ENCODE measurements at regions not wholly inside any gene's neighbourhood (a gene's known extent, or its start where the extent isn't known, plus 50 kb on each side); places are given as distances from the start of the nearest gene placed in this dataset.
"Not testable (repeated sequence)": the region's sequence is repeated elsewhere in the genome, so short reads cannot be mapped to it uniquely, and the experiment has no call there.

DNA sequence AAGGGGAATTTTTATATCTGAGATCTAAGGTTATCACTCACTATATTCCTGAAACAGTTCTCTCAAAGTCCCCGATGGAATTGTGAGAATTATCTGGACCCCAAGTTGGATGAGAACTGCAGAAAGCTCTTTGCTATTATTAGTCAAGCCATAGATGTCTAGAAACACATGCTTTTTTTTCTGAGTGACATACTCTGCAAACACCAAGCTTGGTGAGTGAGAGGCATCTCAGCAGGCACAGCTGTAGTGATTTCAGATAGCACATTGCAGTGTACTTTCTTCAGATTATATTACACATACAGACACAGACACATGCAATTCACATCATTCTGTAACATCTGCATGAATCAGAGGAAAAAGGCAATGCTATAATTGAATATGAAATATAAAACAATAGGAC lies 111.1 kb upstream of the UFL1 start:
- Mint-ChIP-seq H3K9me3 (peaks cover 2% of the 10 kb centered on the region), H3K27me3 (peaks cover 2% of the 10 kb centered on the region), H3K36me3 (ENCODE audit: low read depth) (no peaks in the 10 kb centered on the region), H3K4me3 (no peak overlapping the region), H3K27ac (no peak overlapping the region), H3K4me1 (peaks cover 3% of the 10 kb centered on the region)
- ChIA-PET POLR2A (no interaction called here), CTCF (no interaction called here)
- no peak for DNase-seq

GRCh38 chr6:96420294-96420693 lies 101.3 kb upstream of the UFL1 start:
- H3K36me3 Mint-ChIP-seq (ENCODE audit: low read depth) = no peaks in the 10 kb centered on the region
- CTCF ChIA-PET = no interaction called here
- H3K9me3 Mint-ChIP-seq = peaks cover 3% of the 10 kb centered on the region
- no peaks in the 10 kb centered on the region for H3K4me1 Mint-ChIP-seq
- H3K27ac Mint-ChIP-seq = no peak overlapping the region
- peaks cover 2% of the 10 kb centered on the region for H3K27me3 Mint-ChIP-seq
- DNase-seq = no peak
- POLR2A ChIA-PET = no interaction called here
- no peak overlapping the region for H3K4me3 Mint-ChIP-seq

DNA sequence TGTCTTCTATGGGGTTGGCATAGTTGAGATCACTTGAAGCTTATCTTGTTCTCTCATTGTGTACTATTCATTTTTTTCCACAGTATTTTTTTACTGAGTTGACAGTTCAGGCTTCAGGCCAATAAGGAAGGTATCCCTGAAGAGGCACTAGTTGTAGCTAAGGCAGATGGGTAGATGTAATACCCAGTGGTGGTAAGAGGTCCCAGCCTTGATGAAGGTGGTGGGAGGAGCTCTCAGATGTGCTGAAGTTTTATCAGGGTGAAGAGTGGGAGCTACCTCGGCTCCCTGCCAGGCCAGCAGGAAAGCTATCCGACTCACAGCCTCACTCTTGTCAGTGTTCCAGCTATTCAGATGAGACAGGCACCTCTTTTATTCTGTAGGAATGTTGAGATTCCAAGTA lies 87.7 kb upstream of the UFL1 start:
- Mint-ChIP-seq H3K27me3 (peaks cover 2% of the 10 kb centered on the region), H3K4me1 (peaks cover 6% of the 10 kb centered on the region), H3K27ac (no peak overlapping the region), H3K9me3 (peaks cover 8% of the 10 kb centered on the region), H3K4me3 (no peak overlapping the region), H3K36me3 (ENCODE audit: low read depth) (no peaks in the 10 kb centered on the region)
- CTCF ChIA-PET = no interaction called here
- POLR2A ChIA-PET = no interaction called here
- DNase-seq = no peak

DNA sequence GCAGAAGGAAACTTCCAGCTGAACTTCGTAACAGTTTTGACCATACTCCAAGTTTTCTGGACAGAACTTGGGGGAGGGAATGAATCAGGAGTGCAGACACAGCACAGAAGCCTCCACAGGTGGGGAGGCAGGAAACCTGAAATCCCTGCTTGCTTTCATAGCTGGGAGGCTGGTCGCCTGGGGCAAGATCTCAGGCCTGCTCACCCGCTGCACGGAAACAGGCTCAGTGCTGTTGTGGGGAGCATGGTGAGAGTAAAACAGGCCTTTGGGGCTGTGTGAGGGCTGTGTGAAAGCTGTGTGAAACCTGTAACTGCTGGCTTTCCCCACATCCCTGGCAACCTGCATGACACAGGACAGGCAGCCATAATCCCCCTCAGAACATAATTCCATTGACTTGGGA lies 85.2 kb upstream of the UFL1 start:
- Mint-ChIP-seq H3K9me3 (peaks cover 5% of the 10 kb centered on the region), H3K4me1 (no peaks in the 10 kb centered on the region), H3K4me3 (no peak overlapping the region), H3K27ac (no peak overlapping the region), H3K27me3 (peaks cover 2% of the 10 kb centered on the region), H3K36me3 (ENCODE audit: low read depth) (no peaks in the 10 kb centered on the region)
- CTCF ChIA-PET = no interaction called here
- POLR2A ChIA-PET = no interaction called here
- no peak for DNase-seq

- POLR2A ChIA-PET; CTCF ChIA-PET; H3K4me1 Mint-ChIP-seq; DNase-seq; H3K9me3 Mint-ChIP-seq; H3K27me3 Mint-ChIP-seq; H3K36me3 Mint-ChIP-seq (ENCODE audit: low read depth); H3K27ac Mint-ChIP-seq; H3K4me3 Mint-ChIP-seq: not testable (repeated sequence)
Observed at GRCh38 chr6:96437228-96437627, 84.4 kb upstream of the UFL1 start.

GRCh38 chr6:96450082-96450769 lies 71.4 kb upstream of the UFL1 start:
- H3K27me3 Mint-ChIP-seq = peaks cover 6% of the 10 kb centered on the region
- H3K9me3 Mint-ChIP-seq = no peaks in the 10 kb centered on the region
- DNase-seq = no peak
- CTCF ChIA-PET = no interaction called here
- no peak overlapping the region for H3K27ac Mint-ChIP-seq
- POLR2A ChIA-PET = no interaction called here
- no peaks in the 10 kb centered on the region for H3K36me3 Mint-ChIP-seq (ENCODE audit: low read depth)
- H3K4me1 Mint-ChIP-seq = no peaks in the 10 kb centered on the region
- no peak overlapping the region for H3K4me3 Mint-ChIP-seq

DNA sequence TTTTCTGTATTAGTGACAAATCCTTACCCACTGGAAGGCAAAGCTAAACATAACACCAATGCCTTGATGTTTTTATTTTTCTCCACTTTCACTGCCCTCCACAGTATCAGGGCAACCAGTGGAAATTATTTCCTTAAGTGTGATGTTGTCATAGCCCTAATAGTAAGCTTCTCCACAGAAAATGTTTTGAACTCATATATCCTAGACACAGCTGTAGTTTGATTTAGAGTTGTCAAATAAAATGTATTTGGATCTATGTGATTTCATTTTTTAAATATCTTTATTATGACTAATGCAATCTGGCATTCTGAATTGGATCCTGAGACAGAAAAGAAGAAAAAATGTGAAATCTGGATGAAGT lies 70.9 kb upstream of the UFL1 start:
- no peak for DNase-seq
- H3K9me3 Mint-ChIP-seq = no peaks in the 10 kb centered on the region
- H3K4me1 Mint-ChIP-seq = no peaks in the 10 kb centered on the region
- ChIA-PET CTCF (no interaction called here), POLR2A (no interaction called here)
- H3K4me3 Mint-ChIP-seq = no peak overlapping the region
- H3K36me3 Mint-ChIP-seq (ENCODE audit: low read depth) = no peaks in the 10 kb centered on the region
- peaks cover 6% of the 10 kb centered on the region for H3K27me3 Mint-ChIP-seq
- no peak overlapping the region for H3K27ac Mint-ChIP-seq

- Mint-ChIP-seq H3K4me3 (no peak overlapping the region), H3K4me1 (no peaks in the 10 kb centered on the region)
- POLR2A ChIA-PET = no interaction called here
Observed at GRCh38 chr6:96458771-96459170, 62.8 kb upstream of the UFL1 start.

GRCh38 chr6:96460052-96460700 lies 61.4 kb upstream of the UFL1 start:
- Mint-ChIP-seq H3K27ac (no peak overlapping the region), H3K27me3 (peaks cover 2% of the 10 kb centered on the region)
- CTCF ChIA-PET = no interaction called here

More at GRCh38 chr6:96458771-96459170, 62.8 kb upstream of the UFL1 start:
- CTCF ChIA-PET = interaction anchor here (1.0 kb wide), 1 partner anchor 11 kb away, joined by 3 read pairs; no protein-coding TSS in a partner anchor
- Mint-ChIP-seq H3K27me3 (peaks cover 2% of the 10 kb centered on the region), H3K9me3 (no peaks in the 10 kb centered on the region), H3K36me3 (ENCODE audit: low read depth) (no peaks in the 10 kb centered on the region), H3K27ac (no peak overlapping the region)
- DNase-seq = no peak

DNA sequence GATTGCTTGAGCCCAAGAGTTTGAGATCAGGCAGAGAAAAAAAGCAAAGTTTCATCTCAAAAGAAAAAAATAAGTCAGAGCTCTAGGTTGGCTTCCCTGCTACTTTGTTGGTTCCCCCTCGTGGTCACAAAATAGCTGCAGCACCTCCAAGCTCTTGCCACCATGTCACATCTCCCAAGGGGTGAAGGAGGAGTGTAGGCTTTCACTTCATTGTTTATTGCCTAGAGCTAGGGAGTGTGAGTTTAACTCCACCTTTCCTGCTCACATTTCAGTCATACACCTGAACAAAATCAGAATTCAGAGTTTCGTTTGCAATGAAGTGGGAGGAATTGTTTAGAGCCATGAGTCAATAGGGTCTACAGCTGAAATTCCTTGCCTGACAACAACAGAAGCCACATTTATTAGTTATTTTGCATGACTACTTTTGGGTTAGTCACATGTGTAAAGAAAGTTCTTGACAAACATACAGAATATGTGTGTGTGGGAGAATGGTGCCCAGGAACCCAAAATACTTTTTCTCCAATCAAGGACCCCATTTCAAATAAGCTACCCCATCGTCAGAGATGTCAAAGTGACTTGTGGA lies 56.2 kb upstream of the UFL1 start:
- H3K4me3 Mint-ChIP-seq = no peak overlapping the region
- no peak for DNase-seq
- peaks cover 4% of the 10 kb centered on the region for H3K27me3 Mint-ChIP-seq
- POLR2A ChIA-PET = interaction anchor here (0.7 to 3.6 kb wide), 3 partner anchors 34 to 57 kb away, joined by 3 to 19 read pairs (median 6); partner anchors contain the start of gene UFL1
- H3K36me3 Mint-ChIP-seq (ENCODE audit: low read depth) = no peaks in the 10 kb centered on the region
- CTCF ChIA-PET = interaction anchor here (1.2 to 1.9 kb wide), 3 partner anchors 11 to 58 kb away, joined by 4 to 12 read pairs (median 4); partner anchors contain the start of gene UFL1
- peaks cover 37% of the 10 kb centered on the region for H3K4me1 Mint-ChIP-seq
- H3K27ac Mint-ChIP-seq = no peak overlapping the region
- no peaks in the 10 kb centered on the region for H3K9me3 Mint-ChIP-seq

More at GRCh38 chr6:96460052-96460700, 61.4 kb upstream of the UFL1 start:
- Mint-ChIP-seq H3K4me1 (peaks cover 5% of the 10 kb centered on the region), H3K36me3 (ENCODE audit: low read depth) (no peaks in the 10 kb centered on the region), H3K9me3 (no peaks in the 10 kb centered on the region), H3K4me3 (no peak overlapping the region)
- DNase-seq = no peak
- POLR2A ChIA-PET = no interaction called here

DNA sequence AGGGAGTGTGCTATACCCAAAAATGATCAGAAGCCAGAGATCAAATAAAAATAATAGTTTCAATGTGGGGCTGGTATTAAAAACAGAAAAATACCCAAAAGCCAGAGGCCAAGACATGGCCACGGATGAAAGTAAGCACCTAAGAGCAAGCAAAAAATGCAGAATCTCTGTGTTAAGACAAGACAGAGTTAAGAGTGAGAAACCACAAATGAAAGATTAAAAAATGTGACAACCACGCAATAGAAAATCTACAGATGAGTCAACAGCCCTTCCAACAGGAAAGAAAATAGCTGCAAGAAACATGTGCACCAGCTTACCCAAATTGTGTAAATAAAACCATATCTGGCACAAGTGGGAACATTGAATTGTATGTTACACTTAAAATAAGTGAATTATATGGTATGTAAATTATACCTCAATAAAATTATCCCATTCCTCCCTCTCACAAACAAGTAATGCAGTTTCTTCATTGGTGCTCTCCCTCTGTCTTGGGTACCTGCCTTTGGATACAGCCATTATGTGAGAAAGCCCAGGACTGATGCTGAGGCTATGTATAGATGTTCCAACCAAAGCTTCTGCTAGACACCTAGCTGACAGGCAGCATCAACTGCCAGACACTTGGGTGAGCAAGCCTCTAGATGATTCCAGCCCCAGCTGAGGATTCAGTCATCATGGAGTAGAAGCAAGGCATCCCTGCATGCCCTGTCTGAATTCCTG lies 55.3 kb upstream of the UFL1 start:
- H3K9me3 Mint-ChIP-seq = no peaks in the 10 kb centered on the region
- H3K4me3 Mint-ChIP-seq = no peak overlapping the region
- no peak for DNase-seq
- CTCF ChIA-PET = interaction anchor here (1.2 to 1.9 kb wide), 3 partner anchors 10 to 57 kb away, joined by 4 to 12 read pairs (median 4); partner anchors contain the start of gene UFL1
- H3K36me3 Mint-ChIP-seq (ENCODE audit: low read depth) = no peaks in the 10 kb centered on the region
- POLR2A ChIA-PET = interaction anchor here (0.7 to 3.6 kb wide), 4 partner anchors 55 to 57 kb away, joined by 3 to 19 read pairs (median 4); partner anchors contain the start of gene UFL1
- peaks cover 37% of the 10 kb centered on the region for H3K4me1 Mint-ChIP-seq
- H3K27ac Mint-ChIP-seq = peak overlapping the region; percentile 53
- peaks cover 9% of the 10 kb centered on the region for H3K27me3 Mint-ChIP-seq

DNA sequence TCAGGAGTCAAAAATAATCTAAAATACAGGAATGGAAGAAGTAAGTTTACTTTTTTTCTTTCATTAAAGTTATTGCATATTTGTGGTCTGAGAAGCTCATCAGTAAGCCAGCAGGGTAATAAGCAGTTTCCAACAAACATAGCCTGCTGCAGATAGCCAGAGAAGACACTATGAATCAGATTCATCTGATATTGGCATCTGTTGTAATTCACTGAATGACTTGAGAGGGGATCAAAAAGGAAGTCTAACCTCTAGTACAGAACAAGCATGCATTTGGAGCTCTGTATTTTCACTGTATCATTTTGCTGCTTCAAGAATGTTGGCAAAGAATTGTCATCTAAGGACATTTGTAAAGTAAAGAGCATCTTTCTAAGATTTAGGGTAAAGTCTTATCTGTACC lies 53.8 kb upstream of the UFL1 start:
- no peak overlapping the region for H3K4me3 Mint-ChIP-seq
- H3K27ac Mint-ChIP-seq = no peak overlapping the region
- H3K36me3 Mint-ChIP-seq (ENCODE audit: low read depth) = no peaks in the 10 kb centered on the region
- peaks cover 13% of the 10 kb centered on the region for H3K27me3 Mint-ChIP-seq
- no peak for DNase-seq
- peaks cover 37% of the 10 kb centered on the region for H3K4me1 Mint-ChIP-seq
- no peaks in the 10 kb centered on the region for H3K9me3 Mint-ChIP-seq
- POLR2A ChIA-PET = interaction anchor here (0.9 to 3.6 kb wide), 3 partner anchors 32 to 214 kb away, joined by 3 to 19 read pairs (median 6); partner anchors contain the start of gene UFL1
- CTCF ChIA-PET = interaction anchor here (0.8 to 2.3 kb wide), 3 partner anchors 11 to 53 kb away, joined by 3 to 10 read pairs (median 4); no protein-coding TSS in a partner anchor

DNA sequence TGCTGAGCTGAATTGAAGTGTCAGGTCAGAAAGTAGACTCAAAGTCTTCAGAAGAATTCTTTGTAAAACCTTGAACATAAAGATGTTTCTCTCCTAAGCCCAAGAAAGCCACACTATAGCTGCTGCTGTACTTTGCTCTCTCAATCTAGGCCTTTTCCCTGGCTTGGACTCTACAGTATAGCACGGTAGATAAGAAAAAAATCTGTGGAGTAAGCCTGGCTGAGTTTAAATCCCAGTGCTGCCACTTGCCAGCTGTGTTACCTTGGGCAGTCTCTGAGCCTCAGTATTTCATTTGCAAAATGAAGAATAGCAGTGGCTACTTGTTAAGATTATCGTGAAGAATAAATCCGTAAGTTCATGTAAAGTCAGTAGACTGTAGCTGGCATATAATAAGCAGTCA lies 53.3 kb upstream of the UFL1 start:
- DNase-seq = no peak
- no peaks in the 10 kb centered on the region for H3K9me3 Mint-ChIP-seq
- no peaks in the 10 kb centered on the region for H3K36me3 Mint-ChIP-seq (ENCODE audit: low read depth)
- H3K4me3 Mint-ChIP-seq = no peak overlapping the region
- ChIA-PET CTCF (interaction anchor here (0.8 to 2.3 kb wide), 3 partner anchors 11 to 53 kb away, joined by 3 to 10 read pairs (median 4); no protein-coding TSS in a partner anchor), POLR2A (interaction anchor here (0.6 to 3.6 kb wide), 3 partner anchors 31 to 56 kb away, joined by 3 to 19 read pairs (median 6); partner anchors contain the start of gene UFL1)
- no peak overlapping the region for H3K27ac Mint-ChIP-seq
- H3K27me3 Mint-ChIP-seq = peaks cover 13% of the 10 kb centered on the region
- H3K4me1 Mint-ChIP-seq = peaks cover 37% of the 10 kb centered on the region

Measured in activated CD4-positive, alpha-beta memory T cell treated with anti-CD3 and anti-CD28 coated beads, Interleukin-2, amount 10 ng/mL, durations not matched to agents 7 days and 5 days (primary cell).